Adrenal gland (tissue), 5 donors: ENCODE measurements at regions not wholly inside any gene's neighbourhood (a gene's known extent, or its start where the extent isn't known, plus 50 kb on each side); places are given as distances from the start of the nearest gene placed in this dataset.
"Not testable (repeated sequence)": the region's sequence is repeated elsewhere in the genome, so short reads cannot be mapped to it uniquely, and the experiment has no call there.

ENCODE experiments used
- POLR2A ChIP-seq, 2 donors: fragments of 450-650 bp; IDR thresholded peaks; one replicate each; pipeline ENCODE4 v1.6.1; 2017; ENCODE audit warnings: antibody characterized with exemption in 2 of 2, mild to moderate bottlenecking in 2 of 2, moderate library complexity in 1 of 2
- TF ChIP-seq, protein P1 (sequence below), 6 experiments: fragments of 450-650 bp in 4 of 6; fragments of 200-600 bp in 2 of 6; sonication (generic) in 1 of 6; IDR thresholded peaks; 1 replicate in 5 of 6; 2 replicates in 1 of 6; pipeline versions ENCODE4 v1.5.1 to v1.8.0; 2016 to 2021; ENCODE audit warnings: antibody characterized with exemption in 6 of 6, mild to moderate bottlenecking in 2 of 6, moderate library complexity in 1 of 6
- donor health status: DM: no; HTN: no; CAD: no.

DNA sequence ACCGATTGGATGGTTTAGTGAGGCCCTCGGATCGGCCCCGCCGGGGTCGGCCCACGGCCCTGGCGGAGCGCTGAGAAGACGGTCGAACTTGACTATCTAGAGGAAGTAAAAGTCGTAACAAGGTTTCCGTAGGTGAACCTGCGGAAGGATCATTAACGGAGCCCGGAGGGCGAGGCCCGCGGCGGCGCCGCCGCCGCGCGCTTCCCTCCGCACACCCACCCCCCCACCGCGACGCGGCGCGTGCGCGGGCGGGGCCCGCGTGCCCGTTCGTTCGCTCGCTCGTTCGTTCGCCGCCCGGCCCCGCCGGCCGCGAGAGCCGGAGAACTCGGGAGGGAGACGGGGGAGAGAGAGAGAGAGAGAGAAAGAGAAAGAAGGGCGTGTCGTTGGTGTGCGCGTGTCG lies 2127.0 kb upstream of the TPTE start:
- TF ChIP-seq, protein P1, sequence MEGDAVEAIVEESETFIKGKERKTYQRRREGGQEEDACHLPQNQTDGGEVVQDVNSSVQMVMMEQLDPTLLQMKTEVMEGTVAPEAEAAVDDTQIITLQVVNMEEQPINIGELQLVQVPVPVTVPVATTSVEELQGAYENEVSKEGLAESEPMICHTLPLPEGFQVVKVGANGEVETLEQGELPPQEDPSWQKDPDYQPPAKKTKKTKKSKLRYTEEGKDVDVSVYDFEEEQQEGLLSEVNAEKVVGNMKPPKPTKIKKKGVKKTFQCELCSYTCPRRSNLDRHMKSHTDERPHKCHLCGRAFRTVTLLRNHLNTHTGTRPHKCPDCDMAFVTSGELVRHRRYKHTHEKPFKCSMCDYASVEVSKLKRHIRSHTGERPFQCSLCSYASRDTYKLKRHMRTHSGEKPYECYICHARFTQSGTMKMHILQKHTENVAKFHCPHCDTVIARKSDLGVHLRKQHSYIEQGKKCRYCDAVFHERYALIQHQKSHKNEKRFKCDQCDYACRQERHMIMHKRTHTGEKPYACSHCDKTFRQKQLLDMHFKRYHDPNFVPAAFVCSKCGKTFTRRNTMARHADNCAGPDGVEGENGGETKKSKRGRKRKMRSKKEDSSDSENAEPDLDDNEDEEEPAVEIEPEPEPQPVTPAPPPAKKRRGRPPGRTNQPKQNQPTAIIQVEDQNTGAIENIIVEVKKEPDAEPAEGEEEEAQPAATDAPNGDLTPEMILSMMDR (IDR thresholded peaks at IDR 0.05): not testable (repeated sequence)
- TF ChIP-seq POLR2A (IDR thresholded peaks at IDR 0.05): not testable (repeated sequence)
